NCI-H526 treated with DMSO at 0.1 percent for 48 hours (cell line): ENCODE measurements at regions not wholly inside any gene's neighbourhood (a gene's known extent, or its start where the extent isn't known, plus 50 kb on each side); places are given as distances from the start of the nearest gene placed in this dataset.

ENCODE experiments used
- DNase-seq: peaks from one replicate; lab custom pipeline; 2025; lab: John Stamatoyannopoulos, UW

- DNase-seq: no peak
These were observed 309.2 kb downstream of the FAT3 start for GRCh38 chr11:92533657-92534335.

GRCh38 chr11:92536883-92537282, 312.3 kb downstream of the FAT3 start:
- peak; percentile 84 for DNase-seq

GRCh38 chr11:92540096-92540495, 315.5 kb downstream of the FAT3 start:
- no peak for DNase-seq

GRCh38 chr11:92545906-92546471, 321.4 kb downstream of the FAT3 start:
- DNase-seq: peak; percentile 85

- DNase-seq: peak; percentile 78
These were observed 322.0 kb downstream of the FAT3 start for GRCh38 chr11:92546603-92547002.

- no peak for DNase-seq
These were observed 325.8 kb downstream of the FAT3 start for GRCh38 chr11:92550411-92550810.

GRCh38 chr11:92550871-92551270, 326.3 kb downstream of the FAT3 start:
- DNase-seq: no peak

GRCh38 chr11:92552942-92553341, 328.3 kb downstream of the FAT3 start:
- peak; percentile 56 for DNase-seq

- no peak for DNase-seq
These were observed 330.1 kb downstream of the FAT3 start for GRCh38 chr11:92554688-92555087.

GRCh38 chr11:92556431-92556830, 331.8 kb downstream of the FAT3 start:
- DNase-seq: no peak

GRCh38 chr11:92557879-92558278, 333.3 kb downstream of the FAT3 start:
- DNase-seq: peak; percentile 76

GRCh38 chr11:92558323-92558722, 333.7 kb downstream of the FAT3 start:
- no peak for DNase-seq

GRCh38 chr11:92569726-92570125, 345.1 kb downstream of the FAT3 start:
- DNase-seq: no peak

GRCh38 chr11:92572559-92572958, 347.9 kb downstream of the FAT3 start:
- DNase-seq: no peak

GRCh38 chr11:92576315-92576714, 351.7 kb downstream of the FAT3 start:
- peak; percentile 36 for DNase-seq

GRCh38 chr11:92580908-92581307, 356.3 kb downstream of the FAT3 start:
- no peak for DNase-seq

- DNase-seq: no peak
These were observed 363.8 kb downstream of the FAT3 start for GRCh38 chr11:92588393-92588792.

- DNase-seq: no peak
These were observed 364.9 kb downstream of the FAT3 start for GRCh38 chr11:92589512-92589911.

- no peak for DNase-seq
These were observed 366.9 kb downstream of the FAT3 start for GRCh38 chr11:92591521-92591920.

GRCh38 chr11:92594251-92594650, 369.6 kb downstream of the FAT3 start:
- DNase-seq: no peak

GRCh38 chr11:92595052-92595451, 370.4 kb downstream of the FAT3 start:
- DNase-seq: no peak

- DNase-seq: no peak
These were observed 372.1 kb downstream of the FAT3 start for GRCh38 chr11:92596596-92597317.

GRCh38 chr11:92601048-92601447, 368.4 kb upstream of the MTNR1B start:
- no peak for DNase-seq
